ENCODE measurements at regions not wholly inside any gene's neighbourhood (a gene's known extent, or its start where the extent isn't known, plus 50 kb on each side); places are given as distances from the start of the nearest gene placed in this dataset.

- no peaks in the 10 kb centered on the region for H3K9me3 ChIP-seq (replicated peaks)
- no peaks in the 10 kb centered on the region for H3K4me1 ChIP-seq
- no peak for DNase-seq
- H3K36me3 ChIP-seq, result no peaks in the 10 kb centered on the region
- H3K27ac ChIP-seq (replicated peaks), result no peak overlapping the region
- intact Hi-C loops (cut with micrococcal nuclease), result no loop called here
- H3K27me3 ChIP-seq (ENCODE audit: low read depth), result no peaks in the 10 kb centered on the region
- no peak overlapping the region for H3K4me3 ChIP-seq
- TF ChIP-seq CTCF (IDR thresholded peaks at IDR 0.05; ENCODE audit: borderline replicate concordance), result no peak
These were observed 67.2 kb upstream of the IBSP start for GRCh38 chr4:87732033-87732765.

GRCh38 chr4:87734084-87734483 lies 65.3 kb upstream of the IBSP start:
- Histone ChIP-seq H3K36me3 (no peaks in the 10 kb centered on the region), H3K4me3 (no peak overlapping the region), H3K4me1 (no peaks in the 10 kb centered on the region), H3K9me3 (replicated peaks) (no peaks in the 10 kb centered on the region), H3K27me3 (ENCODE audit: low read depth) (no peaks in the 10 kb centered on the region), H3K27ac (replicated peaks) (no peak overlapping the region)
- TF ChIP-seq CTCF (IDR thresholded peaks at IDR 0.05; ENCODE audit: borderline replicate concordance), result no peak
- no peak for DNase-seq
- intact Hi-C loops (cut with micrococcal nuclease), result no loop called here

- intact Hi-C loops (cut with micrococcal nuclease), result no loop called here
- H3K27me3 ChIP-seq (ENCODE audit: low read depth), result no peaks in the 10 kb centered on the region
- DNase-seq, result no peak
- H3K36me3 ChIP-seq, result no peaks in the 10 kb centered on the region
- no peaks in the 10 kb centered on the region for H3K4me1 ChIP-seq
- H3K4me3 ChIP-seq, result no peak overlapping the region
- no peaks in the 10 kb centered on the region for H3K9me3 ChIP-seq (replicated peaks)
- no peak for TF ChIP-seq CTCF (IDR thresholded peaks at IDR 0.05; ENCODE audit: borderline replicate concordance)
- H3K27ac ChIP-seq (replicated peaks), result no peak overlapping the region
These were observed 64.4 kb upstream of the IBSP start for GRCh38 chr4:87734936-87735335.

GRCh38 chr4:87738483-87738882 lies 60.9 kb upstream of the IBSP start:
- intact Hi-C loops (cut with micrococcal nuclease), result no loop called here
- no peak for DNase-seq
- Histone ChIP-seq H3K36me3 (no peaks in the 10 kb centered on the region), H3K27me3 (ENCODE audit: low read depth) (no peaks in the 10 kb centered on the region), H3K9me3 (replicated peaks) (peaks cover 7% of the 10 kb centered on the region), H3K4me1 (no peaks in the 10 kb centered on the region), H3K27ac (replicated peaks) (no peak overlapping the region), H3K4me3 (no peak overlapping the region)
- TF ChIP-seq CTCF (IDR thresholded peaks at IDR 0.05; ENCODE audit: borderline replicate concordance), result no peak

GRCh38 chr4:87739494-87739893 lies 59.9 kb upstream of the IBSP start:
- intact Hi-C loops (cut with micrococcal nuclease), result no loop called here
- TF ChIP-seq CTCF (IDR thresholded peaks at IDR 0.05; ENCODE audit: borderline replicate concordance), result no peak

More at GRCh38 chr4:87739494-87739893, 59.9 kb upstream of the IBSP start:
- Histone ChIP-seq H3K9me3 (replicated peaks) (peaks cover 7% of the 10 kb centered on the region), H3K27ac (replicated peaks) (no peak overlapping the region), H3K4me3 (no peak overlapping the region), H3K27me3 (ENCODE audit: low read depth) (no peaks in the 10 kb centered on the region), H3K4me1 (no peaks in the 10 kb centered on the region), H3K36me3 (no peaks in the 10 kb centered on the region)
- no peak for DNase-seq
